Gastrocnemius medialis (tissue), 4 donors: ENCODE measurements at regions not wholly inside any gene's neighbourhood (a gene's known extent, or its start where the extent isn't known, plus 50 kb on each side); places are given as distances from the start of the nearest gene placed in this dataset.

Experiments
- ATAC-seq, 2 donors: fragments of 150-250 bp; one replicate each; pipeline ENCODE4 v1.9.1; 2016
- DNase-seq, 2 donors: peaks; one replicate each; pipeline ENCODE4 v3.0.0-alpha.2; 2019
- H3K27ac ChIP-seq, 4 donors: fragments of 200-600 bp; sonication (generic); 1 replicate in 1 of 4; 2 replicates in 3 of 4; pipeline ENCODE4 v1.5.1; 2016 to 2018; ENCODE audit warnings: mild to moderate bottlenecking in 2 of 4, moderate library complexity in 1 of 4
- H3K27me3 ChIP-seq, 3 donors: fragments of 200-600 bp; sonication (generic) in 2 of 3; 1 replicate in 1 of 3; 2 replicates in 2 of 3; pipeline versions ENCODE4 v1.5.1 to v1.6.0; 2016 to 2019; ENCODE audit warnings: mild to moderate bottlenecking in 1 of 3, moderate library complexity in 1 of 3
- H3K36me3 ChIP-seq, 2 donors: fragments of 200-600 bp; sonication (generic) in 1 of 2; one replicate each; pipeline ENCODE4 v1.5.1; 2017 to 2018
- H3K4me1 ChIP-seq, 2 donors: fragments of 200-600 bp; sonication (generic) in 1 of 2; one replicate each; pipeline ENCODE4 v1.5.1; 2016 to 2017; ENCODE audit warnings: mild to moderate bottlenecking in 2 of 2
- H3K4me3 ChIP-seq, 4 donors: fragments of 200-600 bp; sonication (generic) in 3 of 4; 1 replicate in 1 of 4; 2 replicates in 3 of 4; pipeline ENCODE4 v1.5.1; 2016 to 2019; ENCODE audit warnings: mild to moderate bottlenecking in 2 of 4
- H3K9me3 ChIP-seq, 3 donors: fragments of 200-600 bp; sonication (generic) in 2 of 3; 1 replicate in 1 of 3; 2 replicates in 2 of 3; pipeline ENCODE4 v1.5.1; 2016 to 2019
- CTCF ChIP-seq, 5 experiments: fragments of 450-650 bp in 3 of 5; fragments of 200-600 bp in 2 of 5; sonication (generic) in 2 of 5; IDR thresholded peaks in 4 of 5; conservative IDR thresholded peaks in 1 of 5; 1 replicate in 4 of 5; 2 replicates in 1 of 5; pipeline ENCODE4 v1.5.1; 2016 to 2019; ENCODE audit warnings: antibody characterized with exemption in 5 of 5, mild to moderate bottlenecking in 3 of 5, moderate library complexity in 3 of 5
- POLR2A ChIP-seq, 2 donors: fragments of 450-650 bp; IDR thresholded peaks; one replicate each; pipeline ENCODE4 v1.6.1; 2017; ENCODE audit warnings: antibody characterized with exemption in 2 of 2, mild to moderate bottlenecking in 2 of 2, moderate library complexity in 2 of 2
- in situ Hi-C, 4 donors: fragments of 200-750 bp; cut with MboI; loops; one replicate each; pipeline versions ENCODE4 v1.15.0 to v1.8.0; 2017; ENCODE audit warnings: low sequenced_read_pairs in 4 of 4
- intact Hi-C: fragments of 100-400 bp; cut with DNase I; formaldehyde crosslinking; loops from one replicate; pipeline ENCODE4 v1.15.1; 2023; ENCODE audit warnings: low total_unique reads

- H3K36me3 ChIP-seq = no peaks in the 10 kb centered on the region
- H3K9me3 ChIP-seq = no peaks in the 10 kb centered on the region
- H3K4me3 ChIP-seq = no peak overlapping the region
- H3K4me1 ChIP-seq = no peaks in the 10 kb centered on the region
- no peak for TF ChIP-seq POLR2A (IDR thresholded peaks at IDR 0.05)
- no peak for TF ChIP-seq CTCF (IDR thresholded peaks at IDR 0.05 in 4 of 5, conservative IDR thresholded peaks at IDR 0.05 in 1 of 5)
- intact Hi-C loops (loop anchor here (10.0 kb wide), 1 partner anchor 218 kb away; the partner anchor contains the start of gene FAT1), in situ Hi-C loops (no loop called here)
- ATAC-seq = no peak
- no peaks in the 10 kb centered on the region for H3K27me3 ChIP-seq
- DNase-seq = no peak
- no peak overlapping the region for H3K27ac ChIP-seq
These were observed 219.2 kb upstream of the FAT1 start for GRCh38 chr4:186942758-186943377.

- no peaks in the 10 kb centered on the region for H3K27me3 ChIP-seq
- H3K9me3 ChIP-seq = no peaks in the 10 kb centered on the region
- H3K4me1 ChIP-seq = no peaks in the 10 kb centered on the region
- DNase-seq (no peak), ATAC-seq (no peak)
- TF ChIP-seq CTCF (IDR thresholded peaks at IDR 0.05 in 4 of 5, conservative IDR thresholded peaks at IDR 0.05 in 1 of 5) (no peak), POLR2A (IDR thresholded peaks at IDR 0.05) (no peak)
- H3K36me3 ChIP-seq = no peaks in the 10 kb centered on the region
- intact Hi-C loops = loop anchor here (10.0 kb wide), 1 partner anchor 219 kb away; the partner anchor contains the start of gene FAT1
- H3K27ac ChIP-seq = no peak overlapping the region
- no peak overlapping the region for H3K4me3 ChIP-seq
- in situ Hi-C loops = no loop called here
These were observed 219.8 kb upstream of the FAT1 start for GRCh38 chr4:186943411-186943810.

GRCh38 chr4:186946136-186946535 is 222.5 kb upstream of the FAT1 start:
- H3K4me3 ChIP-seq = no peak overlapping the region
- TF ChIP-seq POLR2A (IDR thresholded peaks at IDR 0.05) = no peak
- TF ChIP-seq CTCF (IDR thresholded peaks at IDR 0.05 in 4 of 5, conservative IDR thresholded peaks at IDR 0.05 in 1 of 5) = no peak
- no peak overlapping the region for H3K27ac ChIP-seq
- H3K4me1 ChIP-seq = no peaks in the 10 kb centered on the region
- in situ Hi-C loops (no loop called here), intact Hi-C loops (loop anchor here (10.0 kb wide), 1 partner anchor 221 kb away; the partner anchor contains the start of gene FAT1)
- no peaks in the 10 kb centered on the region for H3K36me3 ChIP-seq
- no peaks in the 10 kb centered on the region for H3K27me3 ChIP-seq
- H3K9me3 ChIP-seq = no peaks in the 10 kb centered on the region
- ATAC-seq = no peak
- no peak for DNase-seq

- Histone ChIP-seq H3K4me3 (no peak overlapping the region), H3K4me1 (no peaks in the 10 kb centered on the region), H3K9me3 (no peaks in the 10 kb centered on the region), H3K36me3 (no peaks in the 10 kb centered on the region), H3K27ac (no peak overlapping the region), H3K27me3 (no peaks in the 10 kb centered on the region)
- TF ChIP-seq POLR2A (IDR thresholded peaks at IDR 0.05) = no peak
- TF ChIP-seq CTCF (IDR thresholded peaks at IDR 0.05 in 4 of 5, conservative IDR thresholded peaks at IDR 0.05 in 1 of 5) = no peak
- intact Hi-C loops = loop anchor here (10.0 kb wide), 1 partner anchor 222 kb away; the partner anchor contains the start of gene FAT1
- DNase-seq (no peak), ATAC-seq (no peak)
- in situ Hi-C loops = no loop called here
These were observed 223.1 kb upstream of the FAT1 start for GRCh38 chr4:186946682-186947294.
